ENCODE measurements at regions not wholly inside any gene's neighbourhood (a gene's known extent, or its start where the extent isn't known, plus 50 kb on each side); places are given as distances from the start of the nearest gene placed in this dataset.
"Not testable (repeated sequence)": the region's sequence is repeated elsewhere in the genome, so short reads cannot be mapped to it uniquely, and the experiment has no call there.

- no peak for DNase-seq (ENCODE audit: low read depth in 2 of 2)
These were observed 426.0 kb upstream of the PMFBP1 start for GRCh38 chr16:72597938-72598337.

- no peak for DNase-seq (ENCODE audit: low read depth in 2 of 2)
These were observed 424.4 kb upstream of the PMFBP1 start for GRCh38 chr16:72596373-72596772.

GRCh38 chr16:72590151-72590937 lies 418.4 kb upstream of the PMFBP1 start:
- no peak for DNase-seq (ENCODE audit: low read depth in 2 of 2)

GRCh38 chr16:72588551-72588950 lies 416.6 kb upstream of the PMFBP1 start:
- no peak for DNase-seq (ENCODE audit: low read depth in 2 of 2)

- not testable (repeated sequence) for DNase-seq (ENCODE audit: low read depth in 2 of 2)
These were observed 406.1 kb upstream of the PMFBP1 start for GRCh38 chr16:72578061-72578460.

GRCh38 chr16:72576189-72576588 lies 404.2 kb upstream of the PMFBP1 start:
- no peak for DNase-seq (ENCODE audit: low read depth in 2 of 2)

- no peak for DNase-seq (ENCODE audit: low read depth in 2 of 2)
These were observed 397.7 kb upstream of the PMFBP1 start for GRCh38 chr16:72569677-72570076.

DNA sequence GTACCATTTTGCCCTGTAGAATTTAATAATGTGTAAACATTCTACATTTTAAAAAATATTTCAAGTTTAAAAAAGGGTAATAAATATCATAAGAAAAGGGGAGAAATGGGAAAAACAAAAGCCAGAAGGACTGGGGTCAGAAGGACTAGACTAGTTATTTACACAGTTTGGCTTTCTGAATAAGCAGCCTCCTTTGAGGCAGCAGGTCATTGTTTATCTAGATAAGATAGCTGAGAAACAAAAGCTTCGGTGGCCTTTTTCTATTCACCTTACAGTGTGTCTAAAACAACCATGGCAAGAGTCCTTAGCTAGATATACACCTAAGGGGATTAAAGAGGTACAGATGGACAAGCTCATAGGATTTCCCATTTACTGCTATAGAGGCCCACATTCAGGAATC lies 396.5 kb upstream of the PMFBP1 start:
- DNase-seq (ENCODE audit: low read depth in 2 of 2) = no peak

DNA sequence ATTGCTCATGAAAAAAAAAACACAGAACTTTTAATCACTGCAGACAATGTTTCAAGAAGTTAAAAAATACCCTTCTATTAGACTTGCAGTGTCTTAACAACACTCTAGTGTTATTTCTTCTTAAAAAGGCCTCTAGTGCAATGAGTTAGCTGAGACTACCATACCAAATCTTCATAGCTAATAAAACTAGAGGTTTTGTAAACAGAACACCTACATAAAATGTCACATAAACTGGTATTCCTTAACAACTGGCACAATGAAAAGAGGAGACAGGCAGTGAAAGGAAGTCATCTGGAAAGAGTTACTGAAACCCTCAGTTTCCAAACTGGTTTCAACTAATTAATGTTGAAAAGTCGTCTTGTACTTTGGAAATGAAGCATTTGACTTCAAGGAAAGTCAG lies 394.2 kb upstream of the PMFBP1 start:
- DNase-seq (ENCODE audit: low read depth in 2 of 2) = no peak

DNA sequence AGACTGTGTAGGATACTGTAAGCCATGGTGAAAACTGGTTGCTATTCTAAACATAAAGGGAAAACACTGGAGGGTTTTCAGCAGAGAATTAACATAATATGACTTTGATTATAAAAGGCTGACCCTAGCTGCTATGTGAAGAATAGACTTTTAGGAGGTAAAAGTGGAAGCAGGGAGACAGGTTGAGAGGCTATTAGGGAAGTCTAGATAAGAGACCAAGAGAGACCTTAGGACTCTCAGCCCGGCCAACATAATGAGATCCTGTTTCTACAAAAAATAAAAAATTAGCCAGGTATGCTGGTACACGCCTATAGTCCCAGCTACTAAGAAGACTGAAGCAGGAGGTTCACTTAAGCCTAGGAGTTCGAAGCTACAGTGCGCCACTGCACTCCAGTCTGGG lies 393.2 kb upstream of the PMFBP1 start:
- DNase-seq (ENCODE audit: low read depth in 2 of 2) = no peak

DNA sequence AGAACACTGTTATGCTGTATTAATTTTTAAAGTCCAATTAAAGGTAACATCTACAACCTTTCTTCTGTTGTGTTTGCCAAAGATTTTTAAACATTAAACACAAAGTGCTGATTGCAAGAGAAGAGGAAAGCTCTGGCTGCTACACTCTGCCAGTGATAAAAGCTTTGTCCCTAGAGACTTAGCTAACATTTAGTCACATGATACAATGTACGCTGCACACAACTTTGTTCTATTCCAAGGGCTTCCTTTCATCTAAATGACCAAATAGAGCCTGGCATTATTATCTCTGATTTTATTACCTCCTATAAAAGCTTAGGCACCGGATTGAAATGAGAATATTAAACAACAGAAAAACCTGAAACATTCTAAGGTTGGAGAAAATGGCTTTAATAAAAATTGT lies 388.7 kb upstream of the PMFBP1 start:
- DNase-seq (ENCODE audit: low read depth in 2 of 2) = no peak

- DNase-seq (ENCODE audit: low read depth in 2 of 2) = no peak
These were observed 386.5 kb upstream of the PMFBP1 start for GRCh38 chr16:72558501-72558900.

- DNase-seq (ENCODE audit: low read depth in 2 of 2) = no peak
These were observed 383.0 kb upstream of the PMFBP1 start for GRCh38 chr16:72554935-72555334.

DNA sequence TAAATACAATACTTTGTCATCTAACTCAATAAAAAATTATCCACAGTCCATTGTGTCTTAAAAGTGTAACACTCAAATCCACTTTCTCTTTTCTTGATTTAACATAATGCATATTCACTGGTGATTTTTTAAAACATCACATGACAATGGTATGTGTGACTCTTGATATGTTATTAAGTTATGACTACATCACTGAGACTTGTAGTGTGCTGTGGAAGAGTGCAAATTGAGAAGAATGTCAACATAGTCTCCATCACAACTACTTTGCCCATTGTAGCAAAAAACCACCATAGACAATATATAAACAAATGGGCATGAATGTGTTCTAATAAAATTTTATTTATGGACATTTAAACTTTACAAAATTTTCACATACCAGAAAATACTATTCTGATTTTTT lies 380.7 kb upstream of the PMFBP1 start:
- DNase-seq (ENCODE audit: low read depth in 2 of 2) = no peak

DNA sequence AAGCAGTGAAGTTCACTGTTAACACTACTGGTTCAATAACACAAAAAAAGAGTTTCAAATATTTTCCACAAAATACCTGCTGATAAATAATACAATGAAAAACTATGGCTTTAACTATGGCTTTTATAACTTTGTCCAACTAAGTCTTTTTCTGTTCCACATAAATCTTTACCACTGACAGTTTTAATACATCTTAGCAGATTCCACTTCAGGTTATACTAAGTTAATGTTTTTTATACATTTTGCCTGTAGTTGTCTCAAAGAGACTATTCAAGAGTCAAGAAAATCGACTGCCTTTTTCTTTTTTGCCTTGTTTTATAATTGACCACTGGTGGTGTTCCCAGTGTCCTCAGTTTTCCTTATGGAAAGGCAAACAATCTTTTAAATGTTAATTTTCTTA lies 379.7 kb upstream of the PMFBP1 start:
- no peak for DNase-seq (ENCODE audit: low read depth in 2 of 2)

GRCh38 chr16:72549878-72550277 lies 377.9 kb upstream of the PMFBP1 start:
- no peak for DNase-seq (ENCODE audit: low read depth in 2 of 2)

GRCh38 chr16:72542102-72542501 lies 370.1 kb upstream of the PMFBP1 start:
- DNase-seq (ENCODE audit: low read depth in 2 of 2) = no peak

DNA sequence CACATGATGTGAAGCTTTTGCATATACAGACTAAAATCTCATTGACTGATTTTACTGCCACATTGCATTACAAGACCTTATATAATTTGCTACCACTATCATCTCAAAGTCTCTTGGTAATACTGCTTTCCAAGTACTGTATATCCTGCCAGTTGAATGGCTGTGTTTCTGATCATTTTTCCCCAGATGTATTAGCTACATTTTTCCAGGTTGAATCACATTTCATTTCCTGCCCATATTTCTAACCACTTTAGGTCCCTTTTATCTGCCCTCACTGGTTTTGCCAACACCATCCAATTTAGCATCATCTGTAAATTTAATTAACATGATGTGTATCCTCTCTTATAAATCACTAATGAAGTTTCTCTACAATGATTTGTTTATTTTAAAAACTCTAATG lies 365.7 kb upstream of the PMFBP1 start:
- DNase-seq (ENCODE audit: low read depth in 2 of 2) = no peak

- no peak for DNase-seq (ENCODE audit: low read depth in 2 of 2)
These were observed 364.9 kb upstream of the PMFBP1 start for GRCh38 chr16:72536723-72537435.

DNA sequence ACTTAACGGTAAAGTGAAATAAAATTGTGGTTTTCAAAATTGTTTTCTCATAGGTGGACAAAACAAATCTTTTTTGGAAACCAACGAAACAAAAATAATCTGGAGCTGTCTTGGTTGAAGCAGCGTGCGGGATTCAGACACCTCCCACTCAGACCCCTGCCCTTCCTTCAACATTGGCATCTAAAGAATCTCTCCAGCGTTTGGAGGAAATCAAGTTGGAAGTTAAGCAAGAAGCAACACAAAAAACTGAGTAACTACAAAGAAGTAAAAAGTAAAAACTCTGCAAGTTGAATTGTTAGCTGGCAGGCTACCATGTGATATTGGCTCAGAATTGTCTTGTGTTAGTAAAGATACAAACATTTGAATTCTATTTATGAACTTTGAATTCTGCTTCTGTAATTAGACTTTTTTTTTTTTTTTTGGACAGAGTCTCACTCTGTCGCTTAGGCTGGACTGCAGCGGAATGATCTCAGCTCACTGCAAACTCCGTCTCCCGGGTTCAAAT lies 361.0 kb upstream of the PMFBP1 start:
- DNase-seq (ENCODE audit: low read depth in 2 of 2) = no peak

- DNase-seq (ENCODE audit: low read depth in 2 of 2) = no peak
These were observed 358.5 kb upstream of the PMFBP1 start for GRCh38 chr16:72530434-72530833.

DNA sequence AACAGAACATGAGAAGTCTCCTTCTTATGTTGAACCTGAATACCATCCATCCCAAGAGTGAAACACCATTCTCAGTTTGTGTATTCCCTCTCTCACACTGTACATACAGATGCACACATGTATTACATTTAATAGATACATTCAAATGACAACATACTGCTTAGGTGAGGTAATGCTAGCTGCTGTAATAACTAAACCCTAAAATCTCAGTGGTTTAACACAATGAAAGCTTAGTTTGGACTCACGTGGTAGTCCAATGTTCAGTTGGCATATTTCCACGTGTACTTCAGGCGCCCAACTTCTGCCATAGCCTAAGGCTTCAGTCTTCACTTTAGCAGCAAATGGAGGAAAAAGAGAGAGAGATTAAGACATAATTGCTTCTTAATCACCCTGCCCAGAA lies 351.1 kb upstream of the PMFBP1 start:
- no peak for DNase-seq (ENCODE audit: low read depth in 2 of 2)

DNA sequence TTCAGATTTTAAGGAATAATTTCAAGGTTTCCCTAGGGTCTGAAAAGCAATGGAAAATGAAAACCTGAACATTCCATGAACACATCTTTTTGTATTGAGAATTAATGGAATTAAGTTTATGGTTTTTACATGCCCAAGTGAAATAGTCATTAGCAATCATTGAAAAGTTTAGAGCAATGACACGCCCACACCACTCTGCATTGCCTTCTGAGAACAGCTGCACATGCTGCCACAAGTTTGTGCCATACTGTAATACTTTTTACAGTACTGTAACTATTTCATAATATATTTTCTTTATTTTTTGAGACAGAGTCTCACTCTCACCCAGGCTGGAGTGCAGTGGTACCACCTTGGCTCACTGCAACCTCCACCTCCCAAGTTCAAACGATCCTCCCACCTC lies 345.2 kb upstream of the PMFBP1 start:
- DNase-seq (ENCODE audit: low read depth in 2 of 2) = no peak

Measured in stimulated activated CD4-positive, alpha-beta T cell treated with anti-CD3 and anti-CD28 coated beads, Interleukin-1b, Interleukin-23, amount 100 ng/mL, for 1 hour (primary cell).